ENCODE measurements at regions not wholly inside any gene's neighbourhood (a gene's known extent, or its start where the extent isn't known, plus 50 kb on each side); places are given as distances from the start of the nearest gene placed in this dataset.

DNA sequence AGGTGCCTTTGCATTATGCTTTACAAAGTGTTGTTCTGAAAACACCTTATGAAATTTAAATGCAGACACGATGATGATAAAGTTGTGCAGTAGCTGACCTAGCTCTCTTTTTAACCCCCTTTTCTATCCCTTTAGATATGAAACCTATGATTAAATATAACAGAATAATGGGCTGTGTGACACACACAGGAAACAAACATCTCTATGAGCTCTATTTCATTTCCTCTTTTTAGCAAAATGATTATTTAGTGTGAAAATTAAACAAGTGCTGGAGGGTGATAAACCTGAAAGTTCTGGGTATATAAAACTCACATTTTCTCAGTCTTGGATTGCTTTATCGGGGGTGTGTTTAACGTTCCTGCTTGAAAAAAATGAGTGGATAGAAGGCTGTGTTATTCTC is 1310.5 kb upstream of the CELF2 start:
- 68% methylated on average over 3 of the region's 3 CpGs for WGBS
- no peak overlapping the region for H3K4me3 ChIP-seq (ENCODE audit: low read depth in 1 of 3, low read length in 3 of 3)

DNA sequence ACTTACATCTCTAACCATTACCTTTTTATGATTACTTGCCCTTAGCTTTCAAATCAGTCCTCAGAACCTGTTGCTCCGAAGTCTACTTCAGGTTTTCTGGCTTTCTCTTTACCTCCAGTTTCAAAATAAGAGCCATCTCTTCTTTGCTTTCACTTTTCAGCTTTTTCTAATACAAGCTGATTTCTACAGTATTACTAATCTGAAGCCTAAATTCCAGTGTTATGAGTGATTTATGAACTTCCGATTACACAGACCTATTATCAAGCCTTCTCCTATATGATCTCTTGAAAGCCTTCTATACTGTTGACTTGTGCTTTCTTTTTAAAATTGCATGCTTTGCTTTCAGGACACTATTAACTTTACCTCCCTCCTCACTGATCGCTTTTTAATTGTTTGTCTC is 1307.8 kb upstream of the CELF2 start:
- Histone ChIP-seq H3K4me1 (ENCODE audit: control insufficient read depth in 4 of 4, insufficient read depth in 4 of 4, low read length in 3 of 4) (no peaks in the 10 kb centered on the region), H3K4me3 (ENCODE audit: low read depth in 1 of 3, low read length in 3 of 3) (no peak overlapping the region), H3K27ac (ENCODE audit: low read depth in 1 of 2, low read length in 2 of 2) (no peak overlapping the region), H3K9me3 (ENCODE audit: control insufficient read depth in 4 of 4, low read length in 3 of 4) (peaks cover 0 to 7% (median 3%) of the 10 kb centered on the region in 4 donors), H3K36me3 (ENCODE audit: control insufficient read depth in 4 of 4, insufficient read depth in 3 of 4, low read depth in 1 of 4, low read length in 3 of 4) (no peaks in the 10 kb centered on the region), H3K27me3 (ENCODE audit: control insufficient read depth in 4 of 4, insufficient read depth in 4 of 4, low read length in 3 of 4) (no peaks in the 10 kb centered on the region), H3K9ac (ENCODE audit: low read depth in 1 of 2, low read length in 2 of 2) (no peak overlapping the region)
- WGBS = 62% methylated on average over 3 of the region's 3 CpGs
- DNase-seq (ENCODE audit: low spot score) = no peak
- TF ChIP-seq FOXA2 (IDR thresholded peaks at IDR 0.05) = no peak
- TF ChIP-seq, protein P1, sequence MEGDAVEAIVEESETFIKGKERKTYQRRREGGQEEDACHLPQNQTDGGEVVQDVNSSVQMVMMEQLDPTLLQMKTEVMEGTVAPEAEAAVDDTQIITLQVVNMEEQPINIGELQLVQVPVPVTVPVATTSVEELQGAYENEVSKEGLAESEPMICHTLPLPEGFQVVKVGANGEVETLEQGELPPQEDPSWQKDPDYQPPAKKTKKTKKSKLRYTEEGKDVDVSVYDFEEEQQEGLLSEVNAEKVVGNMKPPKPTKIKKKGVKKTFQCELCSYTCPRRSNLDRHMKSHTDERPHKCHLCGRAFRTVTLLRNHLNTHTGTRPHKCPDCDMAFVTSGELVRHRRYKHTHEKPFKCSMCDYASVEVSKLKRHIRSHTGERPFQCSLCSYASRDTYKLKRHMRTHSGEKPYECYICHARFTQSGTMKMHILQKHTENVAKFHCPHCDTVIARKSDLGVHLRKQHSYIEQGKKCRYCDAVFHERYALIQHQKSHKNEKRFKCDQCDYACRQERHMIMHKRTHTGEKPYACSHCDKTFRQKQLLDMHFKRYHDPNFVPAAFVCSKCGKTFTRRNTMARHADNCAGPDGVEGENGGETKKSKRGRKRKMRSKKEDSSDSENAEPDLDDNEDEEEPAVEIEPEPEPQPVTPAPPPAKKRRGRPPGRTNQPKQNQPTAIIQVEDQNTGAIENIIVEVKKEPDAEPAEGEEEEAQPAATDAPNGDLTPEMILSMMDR (IDR thresholded peaks at IDR 0.05; ENCODE audit: low read depth, low read length, missing input control) = no peak
- no peak for TF ChIP-seq RAD21 (IDR thresholded peaks at IDR 0.05)
- TF ChIP-seq HNF4G (IDR thresholded peaks at IDR 0.05) = no peak
- no peak for TF ChIP-seq TAF1 (conservative IDR thresholded peaks at IDR 0.05)
- TF ChIP-seq YY1 (IDR thresholded peaks at IDR 0.05) = no peak
- TF ChIP-seq JUND (IDR thresholded peaks at IDR 0.05) = no peak
- TF ChIP-seq, protein P2, sequence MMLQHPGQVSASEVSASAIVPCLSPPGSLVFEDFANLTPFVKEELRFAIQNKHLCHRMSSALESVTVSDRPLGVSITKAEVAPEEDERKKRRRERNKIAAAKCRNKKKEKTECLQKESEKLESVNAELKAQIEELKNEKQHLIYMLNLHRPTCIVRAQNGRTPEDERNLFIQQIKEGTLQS (IDR thresholded peaks at IDR 0.05) = no peak
- TF ChIP-seq NR2F2 (IDR thresholded peaks at IDR 0.05) = no peak
- no peak for TF ChIP-seq FOXA1 (IDR thresholded peaks at IDR 0.05)
- TF ChIP-seq SP1 (IDR thresholded peaks at IDR 0.05) = no peak

More for the DNA sequence above, 1310.5 kb upstream of the CELF2 start:
- H3K4me1 ChIP-seq (ENCODE audit: control insufficient read depth in 4 of 4, insufficient read depth in 4 of 4, low read length in 3 of 4) = no peaks in the 10 kb centered on the region
- H3K36me3 ChIP-seq (ENCODE audit: control insufficient read depth in 4 of 4, insufficient read depth in 3 of 4, low read depth in 1 of 4, low read length in 3 of 4) = no peaks in the 10 kb centered on the region
- no peak overlapping the region for H3K9ac ChIP-seq (ENCODE audit: low read depth in 1 of 2, low read length in 2 of 2)
- H3K9me3 ChIP-seq (ENCODE audit: control insufficient read depth in 4 of 4, low read length in 3 of 4) = no peaks in the 10 kb centered on the region
- no peak overlapping the region for H3K27ac ChIP-seq (ENCODE audit: low read depth in 1 of 2, low read length in 2 of 2)
- DNase-seq (ENCODE audit: low spot score) = no peak
- TF ChIP-seq HNF4G (IDR thresholded peaks at IDR 0.05) = no peak
- no peak for TF ChIP-seq GABPA (IDR thresholded peaks at IDR 0.05 in 1 of 2, conservative IDR thresholded peaks at IDR 0.05 in 1 of 2)
- TF ChIP-seq, protein P2 (IDR thresholded peaks at IDR 0.05) = no peak
- no peak for TF ChIP-seq RXRA (IDR thresholded peaks at IDR 0.05)
- TF ChIP-seq, protein P3, sequence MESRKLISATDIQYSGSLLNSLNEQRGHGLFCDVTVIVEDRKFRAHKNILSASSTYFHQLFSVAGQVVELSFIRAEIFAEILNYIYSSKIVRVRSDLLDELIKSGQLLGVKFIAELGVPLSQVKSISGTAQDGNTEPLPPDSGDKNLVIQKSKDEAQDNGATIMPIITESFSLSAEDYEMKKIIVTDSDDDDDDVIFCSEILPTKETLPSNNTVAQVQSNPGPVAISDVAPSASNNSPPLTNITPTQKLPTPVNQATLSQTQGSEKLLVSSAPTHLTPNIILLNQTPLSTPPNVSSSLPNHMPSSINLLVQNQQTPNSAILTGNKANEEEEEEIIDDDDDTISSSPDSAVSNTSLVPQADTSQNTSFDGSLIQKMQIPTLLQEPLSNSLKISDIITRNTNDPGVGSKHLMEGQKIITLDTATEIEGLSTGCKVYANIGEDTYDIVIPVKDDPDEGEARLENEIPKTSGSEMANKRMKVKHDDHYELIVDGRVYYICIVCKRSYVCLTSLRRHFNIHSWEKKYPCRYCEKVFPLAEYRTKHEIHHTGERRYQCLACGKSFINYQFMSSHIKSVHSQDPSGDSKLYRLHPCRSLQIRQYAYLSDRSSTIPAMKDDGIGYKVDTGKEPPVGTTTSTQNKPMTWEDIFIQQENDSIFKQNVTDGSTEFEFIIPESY (IDR thresholded peaks at IDR 0.05) = no peak
- no peak for TF ChIP-seq JUND (IDR thresholded peaks at IDR 0.05)
- TF ChIP-seq TAF1 (conservative IDR thresholded peaks at IDR 0.05) = no peak
- no peak for TF ChIP-seq SP1 (IDR thresholded peaks at IDR 0.05)
- TF ChIP-seq FOXA1 (IDR thresholded peaks at IDR 0.05) = no peak
- TF ChIP-seq, protein P4, sequence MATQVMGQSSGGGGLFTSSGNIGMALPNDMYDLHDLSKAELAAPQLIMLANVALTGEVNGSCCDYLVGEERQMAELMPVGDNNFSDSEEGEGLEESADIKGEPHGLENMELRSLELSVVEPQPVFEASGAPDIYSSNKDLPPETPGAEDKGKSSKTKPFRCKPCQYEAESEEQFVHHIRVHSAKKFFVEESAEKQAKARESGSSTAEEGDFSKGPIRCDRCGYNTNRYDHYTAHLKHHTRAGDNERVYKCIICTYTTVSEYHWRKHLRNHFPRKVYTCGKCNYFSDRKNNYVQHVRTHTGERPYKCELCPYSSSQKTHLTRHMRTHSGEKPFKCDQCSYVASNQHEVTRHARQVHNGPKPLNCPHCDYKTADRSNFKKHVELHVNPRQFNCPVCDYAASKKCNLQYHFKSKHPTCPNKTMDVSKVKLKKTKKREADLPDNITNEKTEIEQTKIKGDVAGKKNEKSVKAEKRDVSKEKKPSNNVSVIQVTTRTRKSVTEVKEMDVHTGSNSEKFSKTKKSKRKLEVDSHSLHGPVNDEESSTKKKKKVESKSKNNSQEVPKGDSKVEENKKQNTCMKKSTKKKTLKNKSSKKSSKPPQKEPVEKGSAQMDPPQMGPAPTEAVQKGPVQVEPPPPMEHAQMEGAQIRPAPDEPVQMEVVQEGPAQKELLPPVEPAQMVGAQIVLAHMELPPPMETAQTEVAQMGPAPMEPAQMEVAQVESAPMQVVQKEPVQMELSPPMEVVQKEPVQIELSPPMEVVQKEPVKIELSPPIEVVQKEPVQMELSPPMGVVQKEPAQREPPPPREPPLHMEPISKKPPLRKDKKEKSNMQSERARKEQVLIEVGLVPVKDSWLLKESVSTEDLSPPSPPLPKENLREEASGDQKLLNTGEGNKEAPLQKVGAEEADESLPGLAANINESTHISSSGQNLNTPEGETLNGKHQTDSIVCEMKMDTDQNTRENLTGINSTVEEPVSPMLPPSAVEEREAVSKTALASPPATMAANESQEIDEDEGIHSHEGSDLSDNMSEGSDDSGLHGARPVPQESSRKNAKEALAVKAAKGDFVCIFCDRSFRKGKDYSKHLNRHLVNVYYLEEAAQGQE (IDR thresholded peaks at IDR 0.05) = no peak
- no peak for TF ChIP-seq FOXA2 (IDR thresholded peaks at IDR 0.05)
- no peak for TF ChIP-seq RAD21 (IDR thresholded peaks at IDR 0.05)
- no peak for TF ChIP-seq NR2F2 (IDR thresholded peaks at IDR 0.05)
- no peak for TF ChIP-seq HNF4A (conservative IDR thresholded peaks at IDR 0.05)
- TF ChIP-seq, protein P5, sequence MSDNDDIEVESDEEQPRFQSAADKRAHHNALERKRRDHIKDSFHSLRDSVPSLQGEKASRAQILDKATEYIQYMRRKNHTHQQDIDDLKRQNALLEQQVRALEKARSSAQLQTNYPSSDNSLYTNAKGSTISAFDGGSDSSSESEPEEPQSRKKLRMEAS (IDR thresholded peaks at IDR 0.05) = no peak
- TF ChIP-seq, protein P1 (IDR thresholded peaks at IDR 0.05; ENCODE audit: low read depth, low read length, missing input control) = no peak
- TF ChIP-seq YY1 (IDR thresholded peaks at IDR 0.05) = no peak
- no peaks in the 10 kb centered on the region for H3K27me3 ChIP-seq (ENCODE audit: control insufficient read depth in 4 of 4, insufficient read depth in 4 of 4, low read length in 3 of 4)
